HUDEP-2 (cell line): ENCODE measurements at regions not wholly inside any gene's neighbourhood (a gene's known extent, or its start where the extent isn't known, plus 50 kb on each side); places are given as distances from the start of the nearest gene placed in this dataset.

ENCODE experiments used
- DNase-seq, 76 experiments: peaks; one replicate each; lab custom pipeline; 2025; ENCODE audit not compliant: unreplicated experiment in 76 of 76; lab: John Stamatoyannopoulos, UW

DNA sequence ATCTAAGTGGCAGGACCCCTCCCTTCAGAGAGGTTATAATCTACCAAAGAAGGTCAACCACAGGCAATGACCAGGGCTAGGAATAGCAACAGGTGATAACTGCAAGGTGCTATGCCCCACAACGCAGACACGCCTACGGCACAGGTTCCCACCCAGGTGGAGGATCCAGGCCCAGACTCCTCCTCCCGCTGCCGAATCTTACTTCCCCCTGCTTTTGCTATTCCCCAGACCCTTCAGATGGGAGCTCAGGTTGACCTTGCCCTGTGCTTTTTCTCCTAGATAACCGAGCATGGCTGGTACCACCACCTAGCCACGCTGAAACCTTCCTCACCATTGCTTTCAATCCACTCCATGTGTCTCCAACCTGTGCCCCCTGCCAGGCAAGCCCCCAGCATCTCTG, 142.2 kb upstream of the IGF1R start:
- no peak for DNase-seq

DNA sequence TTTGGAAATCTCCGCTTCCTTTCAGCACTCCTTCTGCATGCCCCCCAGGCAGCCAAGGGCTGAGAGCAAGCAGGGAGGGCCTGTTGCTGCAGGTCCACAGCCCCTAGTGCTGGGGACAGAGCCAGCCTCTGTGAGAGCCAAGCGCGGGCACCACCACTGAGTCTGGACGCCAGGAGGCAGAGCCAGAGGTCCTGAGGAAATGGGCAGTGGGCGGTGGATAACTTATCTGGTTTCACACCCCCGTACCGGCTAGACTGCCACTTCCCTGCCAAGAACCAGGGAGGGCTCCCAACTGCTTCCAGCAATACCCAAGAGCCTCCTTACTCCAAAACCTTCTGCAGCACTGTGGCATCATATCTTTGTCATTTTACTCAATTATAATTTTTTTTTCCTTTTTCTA, 141.6 kb upstream of the IGF1R start:
- no peak for DNase-seq

DNA sequence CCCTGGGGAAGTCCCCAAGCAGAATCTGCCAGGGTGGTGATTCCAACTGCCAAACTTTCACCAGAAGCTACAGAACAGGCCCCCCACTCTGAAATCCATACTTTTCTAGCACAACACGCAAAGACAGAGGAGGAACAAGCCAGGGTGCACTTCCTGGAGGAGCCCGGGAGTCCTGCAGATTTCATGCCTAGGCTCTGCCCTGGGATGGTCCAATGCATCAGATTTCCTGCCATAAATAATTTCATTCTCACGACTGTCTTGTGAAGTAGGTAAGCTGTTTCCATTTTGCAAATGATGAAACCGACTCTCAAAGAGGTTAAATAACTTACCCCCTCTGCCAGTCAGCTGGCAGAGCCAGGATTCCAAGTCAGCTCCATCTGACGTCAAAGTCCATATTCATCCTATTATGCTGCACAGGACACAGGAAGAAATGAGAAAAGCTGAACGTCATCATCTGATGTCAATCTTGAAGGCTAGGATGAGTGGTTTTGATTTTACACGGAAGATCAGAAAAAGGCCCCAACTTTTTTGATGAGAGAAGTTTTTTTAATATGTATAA, 134.8 kb upstream of the IGF1R start:
- no peak for DNase-seq

GRCh38 chr15:98514034-98514622, 134.2 kb upstream of the IGF1R start:
- no peak for DNase-seq

- peak in 43 of 76 experiments; percentile 2 to 59 (median 18) for DNase-seq
Observed at GRCh38 chr15:98518823-98519561, 129.3 kb upstream of the IGF1R start.

- no peak for DNase-seq
Observed at GRCh38 chr15:98519767-98520550, 128.4 kb upstream of the IGF1R start.

DNA sequence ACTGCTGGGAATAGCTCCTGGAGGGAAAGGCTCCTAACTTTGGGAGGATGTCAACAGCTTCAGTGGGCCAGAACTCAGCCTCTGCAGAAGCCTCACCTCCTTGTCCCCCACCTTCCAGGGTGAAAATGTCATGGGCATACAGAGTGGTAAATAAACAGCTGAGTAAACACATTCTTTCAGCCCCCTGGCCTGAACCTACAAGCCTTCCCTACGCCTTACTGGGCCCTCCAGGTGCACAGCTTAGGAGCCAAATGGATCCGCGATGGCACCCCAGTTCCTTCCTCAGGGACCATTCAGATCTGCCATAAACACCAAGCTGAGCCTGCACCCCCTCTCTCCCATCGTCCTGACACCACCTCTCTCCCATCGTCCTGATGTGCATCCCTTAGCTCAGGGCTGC, 126.2 kb upstream of the IGF1R start:
- DNase-seq, result no peak

DNA sequence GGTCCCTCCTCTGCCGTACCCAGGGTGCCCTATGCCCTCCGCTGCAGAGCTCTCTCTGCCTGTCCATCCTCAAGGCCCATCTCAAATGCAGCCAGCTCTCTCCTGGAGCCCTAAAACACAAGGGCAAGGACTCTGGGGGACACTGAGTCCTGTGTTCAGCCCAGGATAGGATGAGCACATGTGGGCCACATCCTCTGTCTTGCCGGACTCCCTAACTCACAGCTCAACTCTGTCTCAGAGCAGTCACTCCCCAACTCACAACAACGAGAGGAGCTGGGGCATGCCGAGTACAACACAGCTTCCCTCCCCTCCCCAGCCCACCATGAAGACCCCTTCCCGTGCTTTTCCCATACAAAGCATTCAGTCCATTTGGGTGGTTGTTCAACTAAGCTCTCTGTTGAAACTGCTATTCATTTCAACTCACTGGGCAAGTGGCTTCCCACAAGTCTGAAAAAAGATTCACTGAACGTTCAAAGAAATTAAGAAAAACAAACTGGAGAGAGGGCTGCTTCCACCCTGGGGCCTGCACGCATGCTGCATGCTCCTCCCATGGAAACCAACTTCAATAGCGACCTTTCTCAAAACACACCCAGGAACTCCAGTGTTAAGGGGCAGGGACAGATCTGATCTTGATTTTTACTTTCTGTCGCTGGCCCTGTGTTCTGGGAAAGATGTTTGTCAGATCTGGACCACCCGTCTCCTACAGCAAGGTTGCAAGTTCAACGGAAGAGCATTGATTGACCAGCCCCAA, 124.3 kb upstream of the IGF1R start:
- no peak for DNase-seq

GRCh38 chr15:98524838-98525660, 123.3 kb upstream of the IGF1R start:
- DNase-seq, result no peak

DNA sequence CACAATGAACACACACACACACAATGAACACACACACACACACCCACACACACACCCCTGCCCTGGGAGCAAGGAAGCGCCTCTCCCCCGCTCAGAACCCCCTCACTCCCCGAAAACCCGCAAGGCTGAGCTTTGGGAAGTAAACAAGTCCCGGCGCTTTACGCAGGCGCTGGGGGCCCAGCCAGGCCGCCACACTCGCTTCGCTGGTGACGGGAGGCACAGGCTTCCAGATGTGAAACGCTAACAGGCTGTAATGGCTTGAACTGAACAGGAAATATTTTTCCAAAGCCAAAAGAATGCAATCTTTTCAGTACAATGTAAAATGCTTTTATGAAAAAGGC, 122.7 kb upstream of the IGF1R start:
- no peak for DNase-seq

DNA sequence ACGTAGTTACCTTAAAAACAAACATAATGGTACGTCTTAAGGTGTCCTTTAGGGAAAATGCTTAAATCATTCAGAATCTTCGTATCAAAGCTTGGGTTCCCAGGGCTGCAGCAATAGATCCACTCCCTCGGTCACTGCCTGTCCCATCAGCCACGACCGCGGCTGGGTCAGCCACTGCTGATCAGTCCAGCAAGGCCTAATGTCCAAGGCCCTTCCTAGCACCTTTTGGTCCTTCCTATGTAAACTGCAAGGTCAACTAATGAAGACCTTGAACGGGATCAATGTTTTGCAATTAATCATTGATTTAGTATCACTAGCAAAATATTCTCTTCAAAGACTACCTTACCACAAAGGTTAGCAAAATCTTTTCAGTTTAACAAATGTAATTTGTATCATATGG, 122.2 kb upstream of the IGF1R start:
- no peak for DNase-seq

GRCh38 chr15:98528046-98528725, 120.2 kb upstream of the IGF1R start:
- no peak for DNase-seq

GRCh38 chr15:98529205-98530145, 118.9 kb upstream of the IGF1R start:
- DNase-seq, result no peak

- DNase-seq, result no peak
Observed at GRCh38 chr15:98530570-98530969, 117.8 kb upstream of the IGF1R start.

DNA sequence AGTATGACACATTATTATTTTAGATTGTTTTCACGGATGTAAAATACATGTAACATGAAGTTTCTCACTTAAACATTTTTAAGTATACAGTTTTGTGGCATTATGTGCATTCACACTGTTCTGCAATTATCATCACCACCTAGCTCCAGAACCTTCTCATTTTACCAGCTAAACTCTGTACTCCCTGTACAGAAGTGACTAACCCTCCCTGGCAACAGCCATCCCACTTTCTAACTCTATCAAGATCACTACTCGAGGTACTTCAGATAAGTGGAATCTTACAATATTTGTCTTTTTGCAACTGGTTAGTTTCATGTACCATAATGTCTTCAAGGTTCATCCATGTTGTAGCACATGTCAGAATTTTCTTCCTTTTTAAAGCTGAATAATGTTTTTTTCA, 116.3 kb upstream of the IGF1R start:
- no peak for DNase-seq

DNA sequence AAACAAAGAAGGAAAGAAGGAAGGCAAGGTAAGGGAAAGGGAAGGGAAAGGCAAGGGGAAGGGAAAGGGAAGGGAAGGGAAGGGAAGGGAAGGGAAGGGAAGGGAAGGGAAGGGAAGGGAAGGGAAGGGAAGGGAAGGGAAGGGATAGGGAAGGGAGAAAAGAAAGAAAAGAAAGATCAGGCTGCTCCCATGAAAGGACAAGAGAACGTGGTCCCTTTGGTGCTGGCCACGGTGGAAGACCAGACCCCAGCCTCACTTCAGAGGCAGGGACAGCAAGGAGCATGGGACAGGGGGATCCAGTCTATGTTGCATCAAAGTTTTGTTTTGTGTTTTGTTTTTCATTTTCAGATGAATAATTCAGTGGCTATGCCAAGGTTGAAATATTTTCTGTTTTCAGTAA, 111.4 kb upstream of the IGF1R start:
- no peak for DNase-seq

GRCh38 chr15:98537516-98538060, 110.8 kb upstream of the IGF1R start:
- DNase-seq, result no peak

GRCh38 chr15:98541519-98541918, 106.8 kb upstream of the IGF1R start:
- no peak for DNase-seq
